ENCODE measurements at regions not wholly inside any gene's neighbourhood (a gene's known extent, or its start where the extent isn't known, plus 50 kb on each side); places are given as distances from the start of the nearest gene placed in this dataset.
"Not testable (repeated sequence)": the region's sequence is repeated elsewhere in the genome, so short reads cannot be mapped to it uniquely, and the experiment has no call there.

- peak overlapping the region; percentile 53 for H3K27ac ChIP-seq (ENCODE audit: insufficient read depth, low read length, poor library complexity, severe bottlenecking)
Observed at GRCh38 chr9:20242510-20243189, 379.6 kb downstream of the MLLT3 start.

GRCh38 chr9:20240498-20240897 is 381.8 kb downstream of the MLLT3 start:
- no peaks in the 10 kb centered on the region for H3K9me3 ChIP-seq (ENCODE audit: control insufficient read depth in 2 of 2, low read length in 2 of 2)
- H3K4me3 ChIP-seq (ENCODE audit: low read depth, low read length): no peak overlapping the region
- no peak for DNase-seq
- H3K36me3 Mint-ChIP-seq: peaks cover 8% of the 10 kb centered on the region
- no peak for ATAC-seq (ENCODE audit: low read depth in 2 of 2)
- H3K27ac ChIP-seq (ENCODE audit: insufficient read depth, low read length, poor library complexity, severe bottlenecking): no peak overlapping the region
- no peaks in the 10 kb centered on the region for H3K36me3 ChIP-seq (ENCODE audit: control insufficient read depth, insufficient read depth, low read length)
- peaks cover 11 to 76% (median 53%) of the 10 kb centered on the region in 4 donors for H3K4me1 Mint-ChIP-seq
- peaks cover 31% of the 10 kb centered on the region for H3K4me1 ChIP-seq (ENCODE audit: control insufficient read depth, insufficient read depth, low read length, poor library complexity, severe bottlenecking)
- no peaks in the 10 kb centered on the region for H3K9me3 Mint-ChIP-seq
- H3K4me3 Mint-ChIP-seq: peak overlapping the region in 2 of 4 donors; percentile 17 to 27
- peaks cover 5% of the 10 kb centered on the region for H3K27me3 Mint-ChIP-seq
- peak overlapping the region; percentile 34 to 92 (median 50) for H3K27ac Mint-ChIP-seq
- H3K27me3 ChIP-seq (ENCODE audit: control insufficient read depth, insufficient read depth, low read length): no peaks in the 10 kb centered on the region

More at GRCh38 chr9:20242510-20243189, 379.6 kb downstream of the MLLT3 start:
- peak; percentile 5 to 96 (median 68) for DNase-seq
- Mint-ChIP-seq H3K4me1 (peaks cover 11 to 73% (median 43%) of the 10 kb centered on the region in 4 donors), H3K27me3 (peaks cover 5% of the 10 kb centered on the region), H3K27ac (peak overlapping the region; percentile 28 to 85 (median 82)), H3K4me3 (peak overlapping the region; percentile 34 to 82 (median 68)), H3K36me3 (peaks cover 8% of the 10 kb centered on the region), H3K9me3 (no peaks in the 10 kb centered on the region)
- Histone ChIP-seq H3K4me3 (ENCODE audit: low read depth, low read length) (peak overlapping the region; percentile 77), H3K9me3 (ENCODE audit: control insufficient read depth in 2 of 2, low read length in 2 of 2) (no peaks in the 10 kb centered on the region), H3K4me1 (ENCODE audit: control insufficient read depth, insufficient read depth, low read length, poor library complexity, severe bottlenecking) (peaks cover 31% of the 10 kb centered on the region), H3K27me3 (ENCODE audit: control insufficient read depth, insufficient read depth, low read length) (no peaks in the 10 kb centered on the region), H3K36me3 (ENCODE audit: control insufficient read depth, insufficient read depth, low read length) (no peaks in the 10 kb centered on the region)
- peak; percentile 86 to 87 for ATAC-seq (ENCODE audit: low read depth in 2 of 2)

- no peaks in the 10 kb centered on the region for H3K36me3 ChIP-seq (ENCODE audit: control insufficient read depth, insufficient read depth, low read length)
- Mint-ChIP-seq H3K4me3 (no peak overlapping the region), H3K4me1 (peaks cover 11 to 60% (median 44%) of the 10 kb centered on the region in 4 donors), H3K36me3 (peaks cover 3% of the 10 kb centered on the region), H3K9me3 (peaks cover 0 to 3% (median 0%) of the 10 kb centered on the region in 7 donors), H3K27me3 (peaks cover 5% of the 10 kb centered on the region), H3K27ac (no peak overlapping the region)
- ATAC-seq (ENCODE audit: low read depth in 2 of 2) (no peak), DNase-seq (no peak)
- H3K9me3 ChIP-seq (ENCODE audit: control insufficient read depth in 2 of 2, low read length in 2 of 2): no peaks in the 10 kb centered on the region
- no peaks in the 10 kb centered on the region for H3K27me3 ChIP-seq (ENCODE audit: control insufficient read depth, insufficient read depth, low read length)
- H3K4me3 ChIP-seq (ENCODE audit: low read depth, low read length): no peak overlapping the region
- no peak overlapping the region for H3K27ac ChIP-seq (ENCODE audit: insufficient read depth, low read length, poor library complexity, severe bottlenecking)
- peaks cover 26% of the 10 kb centered on the region for H3K4me1 ChIP-seq (ENCODE audit: control insufficient read depth, insufficient read depth, low read length, poor library complexity, severe bottlenecking)
Observed at GRCh38 chr9:20238921-20239320, 383.4 kb downstream of the MLLT3 start.

GRCh38 chr9:20237686-20238085 is 384.6 kb downstream of the MLLT3 start:
- Mint-ChIP-seq H3K9me3 (peaks cover 0 to 3% (median 0%) of the 10 kb centered on the region in 7 donors), H3K27ac (peak overlapping the region in 1 of 3 donors; percentile 42), H3K27me3 (peaks cover 5% of the 10 kb centered on the region), H3K36me3 (peaks cover 3% of the 10 kb centered on the region), H3K4me1 (peaks cover 2 to 47% (median 37%) of the 10 kb centered on the region in 4 donors), H3K4me3 (no peak overlapping the region)
- ATAC-seq (ENCODE audit: low read depth in 2 of 2) (no peak), DNase-seq (no peak)
- H3K27ac ChIP-seq (ENCODE audit: insufficient read depth, low read length, poor library complexity, severe bottlenecking): no peak overlapping the region
- H3K36me3 ChIP-seq (ENCODE audit: control insufficient read depth, insufficient read depth, low read length): no peaks in the 10 kb centered on the region
- no peaks in the 10 kb centered on the region for H3K27me3 ChIP-seq (ENCODE audit: control insufficient read depth, insufficient read depth, low read length)
- H3K9me3 ChIP-seq (ENCODE audit: control insufficient read depth in 2 of 2, low read length in 2 of 2): no peaks in the 10 kb centered on the region
- H3K4me3 ChIP-seq (ENCODE audit: low read depth, low read length): no peak overlapping the region
- H3K4me1 ChIP-seq (ENCODE audit: control insufficient read depth, insufficient read depth, low read length, poor library complexity, severe bottlenecking): peaks cover 14% of the 10 kb centered on the region

- H3K27ac ChIP-seq (ENCODE audit: insufficient read depth, low read length, poor library complexity, severe bottlenecking): no peak overlapping the region
- no peak overlapping the region for H3K4me3 Mint-ChIP-seq
- no peaks in the 10 kb centered on the region for H3K36me3 ChIP-seq (ENCODE audit: control insufficient read depth, insufficient read depth, low read length)
- no peak overlapping the region for H3K4me3 ChIP-seq (ENCODE audit: low read depth, low read length)
- DNase-seq (no peak), ATAC-seq (ENCODE audit: low read depth in 2 of 2) (no peak)
- no peaks in the 10 kb centered on the region for H3K9me3 ChIP-seq (ENCODE audit: control insufficient read depth in 2 of 2, low read length in 2 of 2)
- H3K4me1 Mint-ChIP-seq: peaks cover 0 to 37% (median 27%) of the 10 kb centered on the region in 4 donors
- peaks cover 0 to 3% (median 0%) of the 10 kb centered on the region in 7 donors for H3K9me3 Mint-ChIP-seq
- H3K36me3 Mint-ChIP-seq: peaks cover 3% of the 10 kb centered on the region
- peaks cover 4% of the 10 kb centered on the region for H3K4me1 ChIP-seq (ENCODE audit: control insufficient read depth, insufficient read depth, low read length, poor library complexity, severe bottlenecking)
- H3K27me3 Mint-ChIP-seq: no peaks in the 10 kb centered on the region
- no peaks in the 10 kb centered on the region for H3K27me3 ChIP-seq (ENCODE audit: control insufficient read depth, insufficient read depth, low read length)
- no peak overlapping the region for H3K27ac Mint-ChIP-seq
Observed at GRCh38 chr9:20236676-20237075, 385.6 kb downstream of the MLLT3 start.

GRCh38 chr9:20235206-20235605 is 387.1 kb downstream of the MLLT3 start:
- not testable (repeated sequence) for H3K9me3 Mint-ChIP-seq; H3K9me3 ChIP-seq (ENCODE audit: control insufficient read depth in 2 of 2, low read length in 2 of 2); H3K4me3 Mint-ChIP-seq; H3K36me3 ChIP-seq (ENCODE audit: control insufficient read depth, insufficient read depth, low read length); H3K4me3 ChIP-seq (ENCODE audit: low read depth, low read length); H3K4me1 ChIP-seq (ENCODE audit: control insufficient read depth, insufficient read depth, low read length, poor library complexity, severe bottlenecking); H3K27ac Mint-ChIP-seq; DNase-seq; H3K27ac ChIP-seq (ENCODE audit: insufficient read depth, low read length, poor library complexity, severe bottlenecking); H3K27me3 ChIP-seq (ENCODE audit: control insufficient read depth, insufficient read depth, low read length); ATAC-seq (ENCODE audit: low read depth in 2 of 2); H3K36me3 Mint-ChIP-seq; H3K27me3 Mint-ChIP-seq
- peaks cover 0 to 23% (median 16%) of the 10 kb centered on the region in 4 donors for H3K4me1 Mint-ChIP-seq

DNA sequence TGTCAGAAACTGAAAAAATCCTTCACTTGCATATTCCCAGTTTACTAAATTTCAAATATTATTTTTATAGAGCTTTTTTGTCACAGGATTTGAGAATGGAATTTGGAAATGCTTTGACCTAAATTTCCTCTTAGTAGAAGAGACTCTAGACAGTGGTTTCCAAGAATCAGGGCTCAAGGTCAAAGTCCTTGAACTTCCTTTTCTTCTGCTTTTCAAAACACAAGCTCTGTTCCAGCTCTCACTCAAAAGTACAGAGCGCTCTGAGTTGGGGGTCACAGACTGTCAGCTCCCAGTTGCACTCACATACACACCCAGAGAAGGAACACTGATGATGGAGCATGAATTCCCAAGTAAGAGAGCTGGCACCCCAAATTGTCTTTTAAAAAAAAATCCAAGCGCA is 394.2 kb downstream of the MLLT3 start:
- no peak overlapping the region for H3K4me3 ChIP-seq (ENCODE audit: low read depth, low read length)
- ATAC-seq (ENCODE audit: low read depth in 2 of 2): no peak
- no peaks in the 10 kb centered on the region for H3K36me3 ChIP-seq (ENCODE audit: control insufficient read depth, insufficient read depth, low read length)
- Mint-ChIP-seq H3K9me3 (peaks cover 0 to 2% (median 0%) of the 10 kb centered on the region in 7 donors), H3K4me1 (peaks cover 5 to 44% (median 18%) of the 10 kb centered on the region in 4 donors), H3K27ac (peak overlapping the region in 2 of 3 donors; percentile 34 to 70), H3K27me3 (no peaks in the 10 kb centered on the region), H3K4me3 (no peak overlapping the region), H3K36me3 (no peaks in the 10 kb centered on the region)
- no peaks in the 10 kb centered on the region for H3K4me1 ChIP-seq (ENCODE audit: control insufficient read depth, insufficient read depth, low read length, poor library complexity, severe bottlenecking)
- H3K27ac ChIP-seq (ENCODE audit: insufficient read depth, low read length, poor library complexity, severe bottlenecking): no peak overlapping the region
- peak in 1 of 3 donors; percentile 52 for DNase-seq
- no peaks in the 10 kb centered on the region for H3K27me3 ChIP-seq (ENCODE audit: control insufficient read depth, insufficient read depth, low read length)
- H3K9me3 ChIP-seq (ENCODE audit: control insufficient read depth in 2 of 2, low read length in 2 of 2): no peaks in the 10 kb centered on the region
